Fibroblast of mammary gland (primary cell): ENCODE measurements at regions not wholly inside any gene's neighbourhood (a gene's known extent, or its start where the extent isn't known, plus 50 kb on each side); places are given as distances from the start of the nearest gene placed in this dataset.

Source experiments
- DNase-seq: peaks from one replicate; pipeline ENCODE4 v3.0.0-alpha.2; 2010; ENCODE audit warnings: low read depth
- H3K4me3 ChIP-seq: 2 replicates; pipeline ENCODE4 v1.5.1; 2011; ENCODE audit warnings: low read depth, mild to moderate bottlenecking, low read length, moderate library complexity; ENCODE audit not compliant: control insufficient read depth
- CTCF ChIP-seq: conservative IDR thresholded peaks from 2 replicates; pipeline ENCODE4 v1.5.1; 2011; ENCODE audit warnings: low read depth, low read length, inconsistent platforms; ENCODE audit not compliant: control insufficient read depth, insufficient read depth

- no peak for TF ChIP-seq CTCF
- no peak overlapping the region for H3K4me3 ChIP-seq
- peak; percentile 2 for DNase-seq
Observed at GRCh38 chr9:79215821-79216220, 355.9 kb upstream of the TLE4 start.

GRCh38 chr9:79220251-79220650 is 351.5 kb upstream of the TLE4 start:
- no peak overlapping the region for H3K4me3 ChIP-seq
- no peak for TF ChIP-seq CTCF

GRCh38 chr9:79220666-79221065 is 351.1 kb upstream of the TLE4 start:
- no peak overlapping the region for H3K4me3 ChIP-seq
- peak; percentile 2 for DNase-seq
- TF ChIP-seq CTCF: no peak

More at GRCh38 chr9:79220251-79220650, 351.5 kb upstream of the TLE4 start:
- DNase-seq: peak; percentile 11

- no peak for TF ChIP-seq CTCF
- no peak overlapping the region for H3K4me3 ChIP-seq
- peak; percentile 75 for DNase-seq
Observed at GRCh38 chr9:79221084-79221483, 350.7 kb upstream of the TLE4 start.

GRCh38 chr9:79222483-79222882 is 349.3 kb upstream of the TLE4 start:
- no peak for TF ChIP-seq CTCF
- DNase-seq: no peak

GRCh38 chr9:79224672-79225433 is 346.9 kb upstream of the TLE4 start:
- peak; percentile 89 for DNase-seq
- TF ChIP-seq CTCF: no peak
- no peak overlapping the region for H3K4me3 ChIP-seq

More at GRCh38 chr9:79222483-79222882, 349.3 kb upstream of the TLE4 start:
- H3K4me3 ChIP-seq: no peak overlapping the region
